Common myeloid progenitor, CD34-positive (primary cell): ENCODE measurements at regions not wholly inside any gene's neighbourhood (a gene's known extent, or its start where the extent isn't known, plus 50 kb on each side); places are given as distances from the start of the nearest gene placed in this dataset.

Experiments
- CTCF ChIA-PET: fragments of 350-600 bp; sonication (Branson Sonifier 250); formaldehyde crosslinking; loops from one replicate; lab custom pipeline; 2021; ENCODE audit warnings: antibody characterized with exemption; lab: Charles Lee
- POLR2A ChIA-PET: fragments of 350-600 bp; sonication (Branson Sonifier 250); formaldehyde crosslinking; loops from one replicate; lab custom pipeline; 2021; ENCODE audit warnings: antibody characterized with exemption; lab: Charles Lee
- DNase-seq, 3 donors: peaks; one replicate each; pipeline versions ENCODE4 v3.0.0 to v3.0.0-alpha.2; 2013
- H3K27ac ChIP-seq, 2 experiments: 1 replicate in 1 of 2; 2 replicates in 1 of 2; pipeline ENCODE4 v1.7.0; 2013; ENCODE audit warnings: inconsistent platforms in 2 of 2, low read length in 2 of 2, mild to moderate bottlenecking in 2 of 2, low read depth in 1 of 2, moderate library complexity in 1 of 2; ENCODE audit not compliant: severe bottlenecking in 2 of 2, insufficient read depth in 1 of 2, poor library complexity in 1 of 2
- H3K27me3 ChIP-seq, 5 experiments: replicated peaks in 2 of 5; 1 replicate in 3 of 5; 2 replicates in 2 of 5; pipeline versions ENCODE4 v1.6.1 to v1.7.0; 2013; ENCODE audit warnings: low read length in 4 of 5, mild to moderate bottlenecking in 2 of 5, moderate library complexity in 2 of 5, inconsistent platforms in 1 of 5; ENCODE audit not compliant: insufficient read depth in 5 of 5, control insufficient read depth in 4 of 5
- H3K36me3 ChIP-seq, 4 experiments: 1 replicate in 2 of 4; 2 replicates in 2 of 4; pipeline versions ENCODE4 v1.6.1 to v1.7.0; 2013; ENCODE audit warnings: low read length in 3 of 4, control low read depth in 1 of 4, mild to moderate bottlenecking in 1 of 4; ENCODE audit not compliant: control insufficient read depth in 4 of 4, insufficient read depth in 4 of 4
- H3K4me1 ChIP-seq, 4 experiments: 1 replicate in 3 of 4; 2 replicates in 1 of 4; pipeline versions ENCODE4 v1.6.1 to v1.7.1; 2013; ENCODE audit warnings: low read length in 3 of 4, mild to moderate bottlenecking in 3 of 4, control low read depth in 1 of 4, inconsistent platforms in 1 of 4, moderate library complexity in 1 of 4; ENCODE audit not compliant: control insufficient read depth in 4 of 4, insufficient read depth in 4 of 4; ENCODE audit errors: control extremely low read depth in 1 of 4
- H3K4me3 ChIP-seq, 7 experiments: 1 replicate in 4 of 7; 2 replicates in 3 of 7; pipeline versions ENCODE4 v1.5.1 to v1.7.0; 2013; ENCODE audit warnings: mild to moderate bottlenecking in 7 of 7, low read length in 6 of 7, moderate library complexity in 6 of 7, inconsistent platforms in 2 of 7, low read depth in 2 of 7, control low read depth in 1 of 7; ENCODE audit not compliant: insufficient read depth in 4 of 7, control insufficient read depth in 1 of 7; ENCODE audit errors: extremely low read depth in 1 of 7
- H3K9me3 ChIP-seq, 5 experiments: 1 replicate in 4 of 5; 2 replicates in 1 of 5; pipeline versions ENCODE4 v1.6.1 to v1.7.1; 2013; ENCODE audit warnings: low read length in 4 of 5, mild to moderate bottlenecking in 2 of 5, inconsistent platforms in 1 of 5, low read depth in 1 of 5, moderate library complexity in 1 of 5; ENCODE audit not compliant: control insufficient read depth in 4 of 5, insufficient read depth in 2 of 5; ENCODE audit errors: control extremely low read depth in 1 of 5
- WGBS: methylation state at CpG from one replicate; pipeline ENCODE4 v1.1.5; 2013; ENCODE audit not compliant: insufficient coverage; 5-methylcytosine and 5-hydroxymethylcytosine counted together

DNA sequence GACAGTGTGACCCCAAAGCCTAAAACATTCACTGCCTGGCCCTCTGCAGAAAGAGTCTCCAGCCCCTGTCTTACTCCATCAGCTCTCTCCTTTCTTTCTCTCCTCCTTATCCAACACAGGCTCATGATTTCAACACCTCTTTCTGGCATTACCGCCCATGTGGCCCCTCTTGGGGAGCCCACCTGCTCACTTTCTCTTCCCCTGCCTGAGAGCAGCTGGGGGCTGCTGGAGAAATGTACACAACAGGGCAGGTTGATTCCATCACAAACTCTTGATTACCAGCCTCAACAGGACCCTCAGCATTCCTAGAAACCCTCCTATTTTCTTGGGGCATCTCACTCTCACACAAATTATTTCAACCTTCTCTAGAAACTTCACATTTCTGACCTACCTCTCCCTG lies 98.3 kb downstream of the ABHD5 start:
- no peak for DNase-seq
- Histone ChIP-seq H3K4me3 (no peak overlapping the region), H3K27ac (no peak overlapping the region), H3K4me1 (peaks cover 0 to 18% (median 13%) of the 10 kb centered on the region in 4 experiments), H3K9me3 (peaks cover 0 to 3% (median 0%) of the 10 kb centered on the region in 5 experiments), H3K36me3 (no peaks in the 10 kb centered on the region), H3K27me3 (peaks cover 0 to 3% (median 0%) of the 10 kb centered on the region in 5 experiments)
- ChIA-PET CTCF (no interaction called here), POLR2A (no interaction called here)
- 82% methylated on average over 1 of the region's 1 CpG for whole genome bisulfite sequencing

DNA sequence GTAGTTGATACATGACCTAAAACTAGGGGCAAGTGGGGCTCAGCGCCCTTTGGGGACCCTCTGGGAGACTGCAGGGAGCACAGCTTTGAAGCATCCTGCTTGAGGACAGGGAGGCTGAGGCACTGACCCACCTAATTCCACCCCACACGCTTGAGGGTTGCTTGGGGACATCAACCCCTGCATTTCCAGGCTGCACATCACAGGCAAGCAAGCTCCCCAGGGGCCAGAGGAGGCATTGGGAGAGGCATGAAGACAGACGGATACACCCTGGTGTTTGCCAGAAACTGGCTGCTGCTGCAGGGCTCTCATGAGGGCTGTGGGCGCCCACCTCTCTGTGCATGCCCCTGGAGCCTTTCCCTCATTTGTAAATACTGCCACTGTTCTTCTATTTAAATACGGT lies 99.3 kb downstream of the ABHD5 start:
- WGBS = 96% methylated on average over 5 of the region's 5 CpGs
- ChIA-PET CTCF (interaction anchor here (0.6 kb wide), 1 partner anchor 237 kb away, joined by 4 read pairs; no protein-coding TSS in a partner anchor), POLR2A (no interaction called here)
- peaks cover 0 to 3% (median 0%) of the 10 kb centered on the region in 5 experiments for H3K27me3 ChIP-seq
- H3K36me3 ChIP-seq = no peaks in the 10 kb centered on the region
- no peak overlapping the region for H3K4me3 ChIP-seq
- H3K9me3 ChIP-seq = no peaks in the 10 kb centered on the region
- no peak overlapping the region for H3K27ac ChIP-seq
- peaks cover 0 to 18% (median 13%) of the 10 kb centered on the region in 4 experiments for H3K4me1 ChIP-seq
- no peak for DNase-seq

DNA sequence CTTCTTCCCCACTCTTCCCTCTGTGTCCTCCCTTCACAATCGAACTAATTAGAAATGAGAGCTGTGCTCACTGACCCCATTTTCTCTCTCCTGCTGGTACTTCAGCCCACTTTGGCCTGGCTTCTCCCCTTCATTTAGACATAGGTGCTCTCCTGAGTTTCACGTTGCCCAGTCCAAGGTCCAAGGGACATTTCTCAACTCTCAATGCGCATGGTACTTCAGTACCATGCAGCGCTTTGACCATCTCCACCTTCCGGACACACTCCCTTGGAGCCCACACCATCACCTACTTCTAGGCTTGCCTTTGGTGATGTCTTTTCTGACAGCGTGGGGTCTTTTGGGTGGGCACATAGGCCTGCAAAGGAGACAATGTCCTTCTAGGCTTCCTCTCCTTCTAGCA lies 99.7 kb downstream of the ABHD5 start:
- peaks cover 0 to 17% (median 13%) of the 10 kb centered on the region in 4 experiments for H3K4me1 ChIP-seq
- peaks cover 0 to 3% (median 0%) of the 10 kb centered on the region in 5 experiments for H3K27me3 ChIP-seq
- no peaks in the 10 kb centered on the region for H3K36me3 ChIP-seq
- H3K27ac ChIP-seq = no peak overlapping the region
- 100% methylated on average over 6 of the region's 6 CpGs for WGBS
- ChIA-PET POLR2A (no interaction called here), CTCF (no interaction called here)
- no peaks in the 10 kb centered on the region for H3K9me3 ChIP-seq
- no peak for DNase-seq
- H3K4me3 ChIP-seq = no peak overlapping the region

DNA sequence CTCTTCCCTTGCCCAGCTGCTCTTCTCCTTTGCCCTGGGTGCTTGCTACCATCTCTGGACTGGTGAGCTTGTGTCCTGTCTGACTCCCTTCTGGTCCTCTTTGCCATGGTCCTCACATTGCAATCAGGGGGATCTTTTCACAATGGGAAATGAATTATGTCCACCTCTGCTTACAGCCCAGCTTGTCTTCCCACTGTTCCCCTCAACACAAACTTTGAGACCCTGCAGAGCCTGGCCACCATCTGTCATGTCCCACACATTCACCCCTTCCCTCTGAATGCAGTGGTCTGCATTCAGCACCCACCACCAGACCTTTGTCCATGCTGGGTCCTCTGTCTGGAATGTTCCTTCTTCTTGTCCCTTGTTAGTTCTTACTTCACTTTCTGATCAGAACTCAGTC lies 100.5 kb downstream of the ABHD5 start:
- CTCF ChIA-PET = no interaction called here
- no peak overlapping the region for H3K4me3 ChIP-seq

DNA sequence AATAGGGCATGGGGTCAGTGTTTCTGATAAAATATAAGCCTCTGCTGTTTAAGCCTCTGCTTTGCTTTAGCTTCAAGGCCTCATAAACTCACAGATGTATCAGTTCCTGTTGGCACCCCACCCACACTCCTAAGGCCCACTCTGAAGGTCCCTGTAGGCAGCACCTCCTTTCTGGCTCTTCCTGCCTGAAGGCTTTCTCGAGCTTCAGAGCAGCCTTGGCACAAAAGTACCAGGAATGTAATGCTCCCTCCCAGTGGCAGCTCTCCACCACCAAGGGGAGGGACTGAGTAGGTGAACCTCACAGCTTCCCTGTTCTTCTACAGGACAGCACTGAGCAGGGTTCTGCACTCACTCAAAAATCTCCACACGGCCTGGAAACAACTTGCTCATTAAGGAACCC lies 102.2 kb downstream of the ABHD5 start:
- no peak overlapping the region for H3K4me3 ChIP-seq
- H3K27me3 ChIP-seq = peaks cover 0 to 3% (median 0%) of the 10 kb centered on the region in 5 experiments
- no peak for DNase-seq
- ChIA-PET POLR2A (no interaction called here), CTCF (no interaction called here)
- WGBS = 56% methylated on average over 2 of the region's 2 CpGs
- no peak overlapping the region for H3K27ac ChIP-seq
- peaks cover 0 to 1% (median 0%) of the 10 kb centered on the region in 5 experiments for H3K9me3 ChIP-seq
- H3K36me3 ChIP-seq = no peaks in the 10 kb centered on the region
- H3K4me1 ChIP-seq = no peaks in the 10 kb centered on the region

More for the DNA sequence above, 100.5 kb downstream of the ABHD5 start:
- H3K27ac ChIP-seq = no peak overlapping the region
- POLR2A ChIA-PET = no interaction called here
- no peaks in the 10 kb centered on the region for H3K36me3 ChIP-seq
- peaks cover 0 to 9% (median 6%) of the 10 kb centered on the region in 4 experiments for H3K4me1 ChIP-seq
- H3K9me3 ChIP-seq = no peaks in the 10 kb centered on the region
- no peak for DNase-seq
- peaks cover 0 to 3% (median 0%) of the 10 kb centered on the region in 5 experiments for H3K27me3 ChIP-seq

DNA sequence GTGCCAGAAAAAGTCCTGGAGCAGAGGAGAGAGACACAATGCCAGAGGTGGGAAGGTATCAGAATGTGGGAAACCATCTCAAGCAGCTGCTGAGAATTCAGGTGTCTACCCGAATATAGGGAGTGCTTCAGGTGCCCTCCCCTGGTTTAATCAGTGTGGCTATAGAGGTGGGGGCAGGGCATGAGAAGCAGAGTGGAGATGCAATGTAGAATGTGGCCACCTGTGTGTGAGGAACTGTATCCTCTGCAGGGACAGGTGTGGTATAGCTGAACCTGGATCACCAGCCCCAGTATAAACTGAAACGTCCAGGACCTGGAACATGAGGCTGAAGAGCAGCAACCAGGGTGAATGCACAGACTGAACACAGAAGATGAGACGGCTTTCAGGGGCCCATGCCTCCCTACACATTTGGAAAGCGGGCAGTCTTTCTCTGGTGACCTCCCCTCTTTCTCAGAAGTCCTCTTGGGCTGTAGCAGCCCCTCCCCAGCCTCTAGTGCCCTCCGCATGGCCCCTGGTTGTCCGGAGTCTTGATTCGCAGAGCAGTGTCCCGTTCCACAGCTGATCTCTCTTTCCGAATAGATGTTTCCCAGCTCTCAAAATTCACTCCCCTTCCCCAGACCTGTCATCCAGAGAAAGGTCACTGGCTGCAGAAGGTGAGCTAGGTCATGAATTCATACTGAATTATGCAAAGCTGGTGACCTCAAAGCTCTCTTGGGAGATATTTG lies 103.1 kb downstream of the ABHD5 start:
- no peak for DNase-seq
- no peak overlapping the region for H3K4me3 ChIP-seq
- no peaks in the 10 kb centered on the region for H3K36me3 ChIP-seq
- H3K9me3 ChIP-seq = peaks cover 0 to 1% (median 0%) of the 10 kb centered on the region in 5 experiments
- no peaks in the 10 kb centered on the region for H3K4me1 ChIP-seq
- 96% methylated on average over 9 of the region's 9 CpGs for WGBS
- H3K27ac ChIP-seq = no peak overlapping the region
- ChIA-PET CTCF (no interaction called here), POLR2A (no interaction called here)
- H3K27me3 ChIP-seq = peaks cover 0 to 3% (median 0%) of the 10 kb centered on the region in 5 experiments

DNA sequence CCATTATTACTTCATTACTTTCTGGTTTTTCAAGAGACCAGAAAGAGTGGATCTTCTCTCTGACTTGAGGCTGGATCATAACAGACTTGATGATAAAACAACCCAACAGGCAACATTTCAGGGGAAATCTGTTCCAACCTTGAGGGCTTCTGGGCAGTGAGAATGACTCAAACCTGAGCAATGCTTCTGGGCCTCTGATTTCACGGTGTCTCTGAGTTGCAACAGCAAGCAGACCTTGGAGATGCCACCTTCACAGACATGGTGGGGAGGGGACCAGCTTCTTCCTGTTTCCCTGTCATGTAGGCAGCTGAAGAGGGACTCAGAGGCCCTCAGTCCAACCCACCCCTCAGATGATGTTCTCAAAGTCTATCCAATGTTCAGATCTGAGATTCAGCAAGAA lies 104.0 kb downstream of the ABHD5 start:
- Histone ChIP-seq H3K27me3 (peaks cover 0 to 3% (median 0%) of the 10 kb centered on the region in 5 experiments), H3K36me3 (no peaks in the 10 kb centered on the region), H3K9me3 (peaks cover 0 to 1% (median 0%) of the 10 kb centered on the region in 5 experiments), H3K27ac (no peak overlapping the region), H3K4me1 (no peaks in the 10 kb centered on the region), H3K4me3 (no peak overlapping the region)
- no peak for DNase-seq
- ChIA-PET POLR2A (no interaction called here), CTCF (no interaction called here)
- WGBS = 100% methylated on average over 1 of the region's 1 CpG
